ENCODE measurements at regions not wholly inside any gene's neighbourhood (a gene's known extent, or its start where the extent isn't known, plus 50 kb on each side); places are given as distances from the start of the nearest gene placed in this dataset.
"Not testable (repeated sequence)": the region's sequence is repeated elsewhere in the genome, so short reads cannot be mapped to it uniquely, and the experiment has no call there.

- DNase-seq (ENCODE audit: low read depth) = no peak
- TF ChIP-seq POLR2A (IDR thresholded peaks at IDR 0.05; ENCODE audit: extremely low read depth, insufficient read length) (no peak), CTCF (IDR thresholded peaks at IDR 0.05; ENCODE audit: low read depth, low read length) (no peak), MYC (IDR thresholded peaks at IDR 0.05; ENCODE audit: low read depth, low read length) (no peak), MAX (IDR thresholded peaks at IDR 0.05; ENCODE audit: low read depth, low read length) (no peak)
- H3K4me3 ChIP-seq (ENCODE audit: low read depth, low read length) = no peak overlapping the region
Observed at GRCh38 chr5:92222449-92222848, 839.3 kb upstream of the ARRDC3 start.

- not testable (repeated sequence) for H3K4me3 ChIP-seq (ENCODE audit: low read depth, low read length); DNase-seq (ENCODE audit: low read depth)
Observed at GRCh38 chr5:92216852-92217251, 833.7 kb upstream of the ARRDC3 start.

GRCh38 chr5:92215116-92215515 lies 832.0 kb upstream of the ARRDC3 start:
- TF ChIP-seq POLR2A (IDR thresholded peaks at IDR 0.05; ENCODE audit: extremely low read depth, insufficient read length) (no peak), MYC (IDR thresholded peaks at IDR 0.05; ENCODE audit: low read depth, low read length) (no peak), MAX (IDR thresholded peaks at IDR 0.05; ENCODE audit: low read depth, low read length) (no peak), CTCF (IDR thresholded peaks at IDR 0.05; ENCODE audit: low read depth, low read length) (no peak)
- DNase-seq (ENCODE audit: low read depth) = no peak
- H3K4me3 ChIP-seq (ENCODE audit: low read depth, low read length) = no peak overlapping the region

- TF ChIP-seq CTCF (IDR thresholded peaks at IDR 0.05; ENCODE audit: low read depth, low read length) = no peak
- TF ChIP-seq MAX (IDR thresholded peaks at IDR 0.05; ENCODE audit: low read depth, low read length) = no peak
- TF ChIP-seq MYC (IDR thresholded peaks at IDR 0.05; ENCODE audit: low read depth, low read length) = no peak
- no peak for TF ChIP-seq POLR2A (IDR thresholded peaks at IDR 0.05; ENCODE audit: extremely low read depth, insufficient read length)
- no peak for DNase-seq (ENCODE audit: low read depth)
- H3K4me3 ChIP-seq (ENCODE audit: low read depth, low read length) = no peak overlapping the region
Observed at GRCh38 chr5:92208265-92208664, 825.1 kb upstream of the ARRDC3 start.

GRCh38 chr5:92207151-92207550 lies 824.0 kb upstream of the ARRDC3 start:
- TF ChIP-seq CTCF (IDR thresholded peaks at IDR 0.05; ENCODE audit: low read depth, low read length) = no peak
- TF ChIP-seq POLR2A (IDR thresholded peaks at IDR 0.05; ENCODE audit: extremely low read depth, insufficient read length) = no peak
- TF ChIP-seq MAX (IDR thresholded peaks at IDR 0.05; ENCODE audit: low read depth, low read length) = no peak
- TF ChIP-seq MYC (IDR thresholded peaks at IDR 0.05; ENCODE audit: low read depth, low read length) = no peak
- no peak overlapping the region for H3K4me3 ChIP-seq (ENCODE audit: low read depth, low read length)
- no peak for DNase-seq (ENCODE audit: low read depth)

GRCh38 chr5:92206681-92207080 lies 823.6 kb upstream of the ARRDC3 start:
- H3K4me3 ChIP-seq (ENCODE audit: low read depth, low read length) = no peak overlapping the region
- DNase-seq (ENCODE audit: low read depth) = no peak
- TF ChIP-seq POLR2A (IDR thresholded peaks at IDR 0.05; ENCODE audit: extremely low read depth, insufficient read length) (no peak), MYC (IDR thresholded peaks at IDR 0.05; ENCODE audit: low read depth, low read length) (no peak), CTCF (IDR thresholded peaks at IDR 0.05; ENCODE audit: low read depth, low read length) (no peak), MAX (IDR thresholded peaks at IDR 0.05; ENCODE audit: low read depth, low read length) (no peak)

- DNase-seq (ENCODE audit: low read depth); H3K4me3 ChIP-seq (ENCODE audit: low read depth, low read length): not testable (repeated sequence)
Observed at GRCh38 chr5:92199035-92199434, 815.9 kb upstream of the ARRDC3 start.

All from NB4 (cell line).